DMS153 treated with DMSO at 0.1 percent for 48 hours (cell line): ENCODE measurements at regions not wholly inside any gene's neighbourhood (a gene's known extent, or its start where the extent isn't known, plus 50 kb on each side); places are given as distances from the start of the nearest gene placed in this dataset.

ENCODE experiments used
- DNase-seq: peaks from one replicate; lab custom pipeline; 2025; ENCODE audit not compliant: unreplicated experiment; lab: John Stamatoyannopoulos, UW

- no peak for DNase-seq
Observed at GRCh38 chr2:51629406-51629805, 597.5 kb upstream of the NRXN1 start.

GRCh38 chr2:51628917-51629316 lies 597.0 kb upstream of the NRXN1 start:
- no peak for DNase-seq

GRCh38 chr2:51624995-51625394 lies 593.1 kb upstream of the NRXN1 start:
- DNase-seq, result no peak

GRCh38 chr2:51620796-51621195 lies 588.9 kb upstream of the NRXN1 start:
- DNase-seq, result no peak

GRCh38 chr2:51619961-51620360 lies 588.0 kb upstream of the NRXN1 start:
- DNase-seq, result no peak

- no peak for DNase-seq
Observed at GRCh38 chr2:51612387-51612786, 580.5 kb upstream of the NRXN1 start.

GRCh38 chr2:51601706-51602105 lies 569.8 kb upstream of the NRXN1 start:
- DNase-seq, result no peak

- DNase-seq, result no peak
Observed at GRCh38 chr2:51597086-51597485, 565.2 kb upstream of the NRXN1 start.

GRCh38 chr2:51595836-51596235 lies 563.9 kb upstream of the NRXN1 start:
- no peak for DNase-seq

GRCh38 chr2:51581636-51582267 lies 549.8 kb upstream of the NRXN1 start:
- no peak for DNase-seq

GRCh38 chr2:51579412-51579811 lies 547.5 kb upstream of the NRXN1 start:
- DNase-seq, result no peak

GRCh38 chr2:51575181-51575580 lies 543.2 kb upstream of the NRXN1 start:
- no peak for DNase-seq

- DNase-seq, result no peak
Observed at GRCh38 chr2:51559026-51559425, 527.1 kb upstream of the NRXN1 start.

- no peak for DNase-seq
Observed at GRCh38 chr2:51553476-51553875, 521.5 kb upstream of the NRXN1 start.

- DNase-seq, result no peak
Observed at GRCh38 chr2:51535763-51536162, 503.8 kb upstream of the NRXN1 start.

- no peak for DNase-seq
Observed at GRCh38 chr2:51534166-51534565, 502.2 kb upstream of the NRXN1 start.

- DNase-seq, result no peak
Observed at GRCh38 chr2:51528156-51528555, 496.2 kb upstream of the NRXN1 start.

- no peak for DNase-seq
Observed at GRCh38 chr2:51526766-51527165, 494.8 kb upstream of the NRXN1 start.

GRCh38 chr2:51516667-51517066 lies 484.7 kb upstream of the NRXN1 start:
- no peak for DNase-seq

- no peak for DNase-seq
Observed at GRCh38 chr2:51511002-51511401, 479.1 kb upstream of the NRXN1 start.

- DNase-seq, result no peak
Observed at GRCh38 chr2:51510303-51510702, 478.4 kb upstream of the NRXN1 start.

GRCh38 chr2:51505533-51505932 lies 473.6 kb upstream of the NRXN1 start:
- DNase-seq, result no peak

- no peak for DNase-seq
Observed at GRCh38 chr2:51490576-51491234, 458.8 kb upstream of the NRXN1 start.
